Stimulated activated CD8-positive, alpha-beta memory T cell treated with anti-CD3 and anti-CD28 coated beads, Interleukin-2, amount 100 ng/mL, for 1 hour (primary cell): ENCODE measurements at regions not wholly inside any gene's neighbourhood (a gene's known extent, or its start where the extent isn't known, plus 50 kb on each side); places are given as distances from the start of the nearest gene placed in this dataset.
"Not testable (repeated sequence)": the region's sequence is repeated elsewhere in the genome, so short reads cannot be mapped to it uniquely, and the experiment has no call there.

Experiments used
- DNase-seq, 2 donors: peaks; one replicate each; pipeline ENCODE4 v3.0.0-alpha.2; 2020; ENCODE audit warnings: low read depth in 2 of 2

GRCh38 chr14:106346534-106347290 lies 820.3 kb downstream of the TMEM121 start:
- DNase-seq: no peak

GRCh38 chr14:106347291-106347778 lies 821.0 kb downstream of the TMEM121 start:
- no peak for DNase-seq

GRCh38 chr14:106347890-106348755 lies 821.7 kb downstream of the TMEM121 start:
- DNase-seq: no peak

GRCh38 chr14:106348873-106349540 lies 822.6 kb downstream of the TMEM121 start:
- DNase-seq: peak; percentile 36 to 81

- DNase-seq: not testable (repeated sequence)
Measured at GRCh38 chr14:106349678-106350457, 823.5 kb downstream of the TMEM121 start.

- DNase-seq: not testable (repeated sequence)
Measured at GRCh38 chr14:106355007-106355791, 828.8 kb downstream of the TMEM121 start.

GRCh38 chr14:106355881-106356642 lies 829.7 kb downstream of the TMEM121 start:
- DNase-seq: not testable (repeated sequence)

- not testable (repeated sequence) for DNase-seq
Measured at GRCh38 chr14:106356643-106356930, 830.2 kb downstream of the TMEM121 start.

GRCh38 chr14:106359157-106359887 lies 832.9 kb downstream of the TMEM121 start:
- not testable (repeated sequence) for DNase-seq

- not testable (repeated sequence) for DNase-seq
Measured at GRCh38 chr14:106365371-106365770, 839.0 kb downstream of the TMEM121 start.

- DNase-seq: not testable (repeated sequence)
Measured at GRCh38 chr14:106365894-106366293, 839.5 kb downstream of the TMEM121 start.

- DNase-seq: not testable (repeated sequence)
Measured at GRCh38 chr14:106366971-106367370, 840.6 kb downstream of the TMEM121 start.

- not testable (repeated sequence) for DNase-seq
Measured at GRCh38 chr14:106369456-106369855, 843.1 kb downstream of the TMEM121 start.

- DNase-seq: peak; percentile 50 to 62
Measured at GRCh38 chr14:106372870-106373652, 846.7 kb downstream of the TMEM121 start.

- not testable (repeated sequence) for DNase-seq
Measured at GRCh38 chr14:106373653-106374110, 847.3 kb downstream of the TMEM121 start.

- DNase-seq: no peak
Measured at GRCh38 chr14:106377432-106377831, 851.0 kb downstream of the TMEM121 start.

GRCh38 chr14:106378191-106378590 lies 851.8 kb downstream of the TMEM121 start:
- no peak for DNase-seq

- no peak for DNase-seq
Measured at GRCh38 chr14:106380740-106381139, 854.4 kb downstream of the TMEM121 start.
